Spleen (tissue), 11 donors: ENCODE measurements at regions not wholly inside any gene's neighbourhood (a gene's known extent, or its start where the extent isn't known, plus 50 kb on each side); places are given as distances from the start of the nearest gene placed in this dataset.

Experiments
- DNase-seq: peaks from one replicate; pipeline ENCODE4 v3.0.0-alpha.2; 2020
- H3K27ac ChIP-seq, 8 donors: fragments of 200-600 bp; sonication (generic) in 7 of 8; 1 replicate in 4 of 8; 2 replicates in 4 of 8; pipeline versions ENCODE4 v1.5.0 to v1.8.0; 2016 to 2021; ENCODE audit warnings: inconsistent platforms in 4 of 8, mild to moderate bottlenecking in 4 of 8, moderate library complexity in 1 of 8
- H3K27me3 ChIP-seq, 7 donors: fragments of 200-600 bp; sonication (generic) in 6 of 7; replicated peaks in 1 of 7; 1 replicate in 4 of 7; 2 replicates in 3 of 7; pipeline versions ENCODE4 v1.5.0 to v1.8.0; 2016 to 2021; ENCODE audit warnings: inconsistent platforms in 3 of 7, mild to moderate bottlenecking in 1 of 7
- H3K36me3 ChIP-seq, 6 donors: fragments of 200-600 bp; sonication (generic) in 5 of 6; 1 replicate in 4 of 6; 2 replicates in 2 of 6; pipeline versions ENCODE4 v1.5.0 to v1.8.0; 2016 to 2021; ENCODE audit warnings: inconsistent platforms in 2 of 6
- H3K4me1 ChIP-seq, 6 donors: fragments of 200-600 bp; sonication (generic) in 5 of 6; 1 replicate in 3 of 6; 2 replicates in 3 of 6; pipeline versions ENCODE4 v1.5.0 to v1.8.0; 2016 to 2021; ENCODE audit warnings: inconsistent platforms in 3 of 6
- H3K4me3 ChIP-seq, 8 donors: fragments of 200-600 bp; sonication (generic) in 7 of 8; 1 replicate in 4 of 8; 2 replicates in 4 of 8; pipeline versions ENCODE4 v1.5.0 to v1.8.0; 2016 to 2021; ENCODE audit warnings: inconsistent platforms in 4 of 8, mild to moderate bottlenecking in 4 of 8, moderate library complexity in 2 of 8
- H3K9me3 ChIP-seq, 8 donors: fragments of 200-600 bp; sonication (generic) in 7 of 8; 1 replicate in 4 of 8; 2 replicates in 4 of 8; pipeline versions ENCODE4 v1.5.0 to v1.8.0; 2016 to 2021; ENCODE audit warnings: inconsistent platforms in 4 of 8
- POLR2A ChIP-seq, 3 donors: fragments of 450-650 bp; IDR thresholded peaks; one replicate each; pipeline ENCODE4 v1.5.1; 2017; ENCODE audit warnings: antibody characterized with exemption in 3 of 3, mild to moderate bottlenecking in 1 of 3
- POLR2AphosphoS5 ChIP-seq, 3 donors: sonication (generic); formaldehyde crosslinking; IDR thresholded peaks; one replicate each; pipeline ENCODE4 v1.5.1; 2017; ENCODE audit warnings: antibody characterized with exemption in 3 of 3
- WGBS, 5 donors: extraction: QIAGEN DNeasy Blood & Tissue Kit in 3 of 5; methylation state at CpG; one replicate each; pipeline versions ENCODE4 v1.1.5 to v1.1.7; 2013 to 2018; 5-methylcytosine and 5-hydroxymethylcytosine counted together
- intact Hi-C: fragments of 100-400 bp; cut with DNase I; formaldehyde crosslinking; loops from one replicate; pipeline ENCODE4 v1.15.0; 2023; ENCODE audit warnings: low total_unique reads
- TF ChIP-seq, protein P1 (sequence below), 11 experiments: fragments of 200-600 bp in 7 of 11; fragments of 450-650 bp in 4 of 11; sonication (generic) in 4 of 11; IDR thresholded peaks in 8 of 11; conservative IDR thresholded peaks in 3 of 11; 1 replicate in 7 of 11; 2 replicates in 4 of 11; pipeline versions ENCODE4 v1.4.0 to v1.8.0; 2016 to 2021; ENCODE audit warnings: antibody characterized with exemption in 11 of 11, inconsistent platforms in 4 of 11, mild to moderate bottlenecking in 1 of 11
- donor health status: healthy with polysubstance abuse.
- donor health status: DM: no; HTN: no; CAD: no; lungs with moderate emphysema.
- donor health status: DM: no; HTN: no; CAD: no.
- donor health status: Bipolar disorder and iron deficiency.
- donor health status: healthy.
- donor health status: DM: no; HTN: no; CAD: no.
- donor health status: DM: yes; HTN: yes; CAD: no.

GRCh38 chr4:34363842-34364241, 1880.5 kb downstream of the ARAP2 start:
- WGBS, 5 donors = 79 to 90% (median 84%) methylated on average over 2 of the region's 2 CpGs
- Histone ChIP-seq H3K4me3 (no peak overlapping the region), H3K27ac (no peak overlapping the region), H3K36me3 (no peaks in the 10 kb centered on the region), H3K4me1 (no peaks in the 10 kb centered on the region), H3K9me3 (peaks cover 0 to 21% (median 2%) of the 10 kb centered on the region in 8 donors), H3K27me3 (no peaks in the 10 kb centered on the region)
- no peak for DNase-seq
- TF ChIP-seq, protein P1, sequence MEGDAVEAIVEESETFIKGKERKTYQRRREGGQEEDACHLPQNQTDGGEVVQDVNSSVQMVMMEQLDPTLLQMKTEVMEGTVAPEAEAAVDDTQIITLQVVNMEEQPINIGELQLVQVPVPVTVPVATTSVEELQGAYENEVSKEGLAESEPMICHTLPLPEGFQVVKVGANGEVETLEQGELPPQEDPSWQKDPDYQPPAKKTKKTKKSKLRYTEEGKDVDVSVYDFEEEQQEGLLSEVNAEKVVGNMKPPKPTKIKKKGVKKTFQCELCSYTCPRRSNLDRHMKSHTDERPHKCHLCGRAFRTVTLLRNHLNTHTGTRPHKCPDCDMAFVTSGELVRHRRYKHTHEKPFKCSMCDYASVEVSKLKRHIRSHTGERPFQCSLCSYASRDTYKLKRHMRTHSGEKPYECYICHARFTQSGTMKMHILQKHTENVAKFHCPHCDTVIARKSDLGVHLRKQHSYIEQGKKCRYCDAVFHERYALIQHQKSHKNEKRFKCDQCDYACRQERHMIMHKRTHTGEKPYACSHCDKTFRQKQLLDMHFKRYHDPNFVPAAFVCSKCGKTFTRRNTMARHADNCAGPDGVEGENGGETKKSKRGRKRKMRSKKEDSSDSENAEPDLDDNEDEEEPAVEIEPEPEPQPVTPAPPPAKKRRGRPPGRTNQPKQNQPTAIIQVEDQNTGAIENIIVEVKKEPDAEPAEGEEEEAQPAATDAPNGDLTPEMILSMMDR (IDR thresholded peaks at IDR 0.05 in 8 of 11, conservative IDR thresholded peaks at IDR 0.05 in 3 of 11) = no peak
- no peak for TF ChIP-seq POLR2A (IDR thresholded peaks at IDR 0.05)
- no peak for TF ChIP-seq POLR2AphosphoS5 (IDR thresholded peaks at IDR 0.05)
- intact Hi-C loops = no loop called here

DNA sequence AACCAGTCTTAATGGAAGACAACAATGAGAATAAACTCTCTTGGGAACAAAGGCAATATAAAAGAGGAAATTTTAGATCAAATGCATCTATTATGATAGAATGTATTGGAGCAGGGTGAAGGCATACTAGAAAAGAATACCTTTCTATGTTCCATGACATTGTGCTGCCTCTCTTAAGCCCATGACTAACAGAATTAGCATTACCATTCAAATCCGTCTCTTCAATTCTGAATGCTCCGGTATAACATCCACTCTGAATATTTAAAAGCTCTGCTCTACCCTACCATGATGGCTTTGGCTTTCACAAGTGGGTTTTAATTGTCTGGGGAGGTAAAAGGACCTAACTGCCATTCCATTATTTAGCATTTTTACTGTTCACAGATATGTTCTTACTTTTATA, 1878.4 kb downstream of the ARAP2 start:
- H3K9me3 ChIP-seq = peaks cover 0 to 19% (median 2%) of the 10 kb centered on the region in 8 donors
- H3K4me1 ChIP-seq = no peaks in the 10 kb centered on the region
- H3K36me3 ChIP-seq = no peaks in the 10 kb centered on the region
- 86 to 95% (median 90%) methylated on average over 2 of the region's 2 CpGs for WGBS, 5 donors
- no peak overlapping the region for H3K27ac ChIP-seq
- intact Hi-C loops = no loop called here
- TF ChIP-seq POLR2A (IDR thresholded peaks at IDR 0.05) (no peak), POLR2AphosphoS5 (IDR thresholded peaks at IDR 0.05) (no peak)
- TF ChIP-seq, protein P1 (IDR thresholded peaks at IDR 0.05 in 8 of 11, conservative IDR thresholded peaks at IDR 0.05 in 3 of 11) = no peak
- DNase-seq = no peak
- no peaks in the 10 kb centered on the region for H3K27me3 ChIP-seq
- no peak overlapping the region for H3K4me3 ChIP-seq

- no peaks in the 10 kb centered on the region for H3K4me1 ChIP-seq
- no peak for DNase-seq
- H3K27me3 ChIP-seq = no peaks in the 10 kb centered on the region
- H3K4me3 ChIP-seq = no peak overlapping the region
- TF ChIP-seq POLR2A (IDR thresholded peaks at IDR 0.05) (no peak), POLR2AphosphoS5 (IDR thresholded peaks at IDR 0.05) (no peak)
- TF ChIP-seq, protein P1 (IDR thresholded peaks at IDR 0.05 in 8 of 11, conservative IDR thresholded peaks at IDR 0.05 in 3 of 11) = no peak
- no peak overlapping the region for H3K27ac ChIP-seq
- intact Hi-C loops = no loop called here
- 58 to 72% (median 61%) methylated on average over 2 of the region's 2 CpGs for WGBS, 5 donors
- no peaks in the 10 kb centered on the region for H3K9me3 ChIP-seq
- H3K36me3 ChIP-seq = no peaks in the 10 kb centered on the region
Measured at GRCh38 chr4:34371676-34372075, 1872.6 kb downstream of the ARAP2 start.

DNA sequence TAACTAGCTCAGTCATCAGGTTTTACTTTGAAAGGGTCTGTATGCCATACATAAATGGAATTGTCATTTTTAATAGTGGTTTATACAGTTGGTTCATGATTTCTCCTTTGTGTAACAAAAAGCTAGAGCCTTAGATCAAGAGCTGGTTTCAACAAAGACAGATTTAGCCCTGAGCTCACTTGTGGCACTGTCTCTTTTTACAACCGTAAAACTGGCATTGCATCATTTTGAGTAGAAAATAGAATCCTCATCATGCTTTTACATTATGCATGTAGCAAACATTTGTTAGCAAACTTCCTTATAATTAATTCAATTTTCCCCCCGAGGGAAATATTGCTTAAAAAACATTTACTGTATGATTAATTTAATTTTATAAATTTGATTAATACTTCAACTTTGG, 1871.5 kb downstream of the ARAP2 start:
- TF ChIP-seq, protein P1 (IDR thresholded peaks at IDR 0.05 in 8 of 11, conservative IDR thresholded peaks at IDR 0.05 in 3 of 11) = no peak
- TF ChIP-seq POLR2AphosphoS5 (IDR thresholded peaks at IDR 0.05) (no peak), POLR2A (IDR thresholded peaks at IDR 0.05) (no peak)
- Histone ChIP-seq H3K27me3 (no peaks in the 10 kb centered on the region), H3K4me1 (no peaks in the 10 kb centered on the region), H3K36me3 (no peaks in the 10 kb centered on the region), H3K27ac (no peak overlapping the region), H3K4me3 (no peak overlapping the region), H3K9me3 (no peaks in the 10 kb centered on the region)
- DNase-seq = no peak
- intact Hi-C loops = no loop called here
- 81 to 89% (median 85%) methylated on average over 2 of the region's 2 CpGs for WGBS, 5 donors
